Ammon's horn (tissue), 1 donor: ENCODE measurements at regions not wholly inside any gene's neighbourhood (a gene's known extent, or its start where the extent isn't known, plus 50 kb on each side); places are given as distances from the start of the nearest gene placed in this dataset.

ENCODE experiments used
- DNase-seq: peaks from one replicate; pipeline ENCODE4 v3.0.0-alpha.2; 2016; ENCODE audit warnings: low spot score

- no peak for DNase-seq
These were observed 218.8 kb downstream of the IRF8 start for GRCh38 chr16:86117756-86118155.

- DNase-seq, result no peak
These were observed 219.7 kb downstream of the IRF8 start for GRCh38 chr16:86118467-86119307.

GRCh38 chr16:86120201-86121192 lies 221.5 kb downstream of the IRF8 start:
- no peak for DNase-seq

- no peak for DNase-seq
These were observed 222.5 kb downstream of the IRF8 start for GRCh38 chr16:86121374-86122010.

- DNase-seq, result no peak
These were observed 223.8 kb downstream of the IRF8 start for GRCh38 chr16:86122681-86123342.

- no peak for DNase-seq
These were observed 225.4 kb downstream of the IRF8 start for GRCh38 chr16:86124321-86124720.

- DNase-seq, result no peak
These were observed 227.9 kb downstream of the IRF8 start for GRCh38 chr16:86126891-86127290.

- DNase-seq, result no peak
These were observed 228.4 kb downstream of the IRF8 start for GRCh38 chr16:86127366-86127765.

- no peak for DNase-seq
These were observed 229.3 kb downstream of the IRF8 start for GRCh38 chr16:86128246-86128645.

GRCh38 chr16:86129541-86129940 lies 230.6 kb downstream of the IRF8 start:
- DNase-seq, result no peak

- DNase-seq, result no peak
These were observed 234.4 kb downstream of the IRF8 start for GRCh38 chr16:86133377-86133776.

GRCh38 chr16:86133847-86134375 lies 234.9 kb downstream of the IRF8 start:
- DNase-seq, result no peak

GRCh38 chr16:86134802-86135461 lies 236.0 kb downstream of the IRF8 start:
- DNase-seq, result no peak

GRCh38 chr16:86137359-86137758 lies 238.4 kb downstream of the IRF8 start:
- DNase-seq, result no peak

GRCh38 chr16:86138121-86139085 lies 239.4 kb downstream of the IRF8 start:
- DNase-seq, result no peak

- no peak for DNase-seq
These were observed 243.9 kb downstream of the IRF8 start for GRCh38 chr16:86142801-86143236.

- no peak for DNase-seq
These were observed 244.7 kb downstream of the IRF8 start for GRCh38 chr16:86143666-86144065.

- DNase-seq, result no peak
These were observed 246.7 kb downstream of the IRF8 start for GRCh38 chr16:86145669-86146068.

- no peak for DNase-seq
These were observed 251.8 kb downstream of the IRF8 start for GRCh38 chr16:86150641-86151238.
